Keratinocyte (primary cell): ENCODE measurements at regions not wholly inside any gene's neighbourhood (a gene's known extent, or its start where the extent isn't known, plus 50 kb on each side); places are given as distances from the start of the nearest gene placed in this dataset.

Experiments used
- DNase-seq: peaks from one replicate; pipeline ENCODE4 v3.0.0-alpha.2; 2011; ENCODE audit warnings: low read depth, missing footprints, low spot score
- FAIRE-seq: peaks from 2 replicates; lab custom pipeline; 2011; peaks lifted over from hg19 to GRCh38; lab: Jason Lieb, UNC
- H2AFZ ChIP-seq: 2 replicates; pipeline ENCODE4 v1.6.0; 2012; ENCODE audit warnings: low read length, control low read depth, inconsistent platforms; ENCODE audit not compliant: control insufficient read depth
- H3K27ac ChIP-seq: 2 replicates; pipeline ENCODE4 v1.5.1; 2011; ENCODE audit warnings: low read length; ENCODE audit not compliant: control insufficient read depth, insufficient read depth
- H3K27me3 ChIP-seq: 3 replicates; pipeline ENCODE4 v1.6.0; 2011; ENCODE audit warnings: low read length; ENCODE audit not compliant: control insufficient read depth, insufficient read depth; ENCODE audit errors: extremely low read depth
- H3K36me3 ChIP-seq, 2 experiments: 2 replicates in 1 of 2; 3 replicates in 1 of 2; pipeline ENCODE4 v1.5.1; 2011; ENCODE audit warnings: low read length in 2 of 2, mild to moderate bottlenecking in 1 of 2; ENCODE audit not compliant: control insufficient read depth in 2 of 2, insufficient read depth in 2 of 2; ENCODE audit errors: extremely low read depth in 1 of 2
- H3K4me1 ChIP-seq: 3 replicates; pipeline ENCODE4 v1.5.1; 2011; ENCODE audit warnings: low read length; ENCODE audit not compliant: control insufficient read depth, insufficient read depth; ENCODE audit errors: extremely low read depth
- H3K4me2 ChIP-seq: 3 replicates; pipeline ENCODE4 v1.6.0; 2011; ENCODE audit warnings: low read depth, low read length; ENCODE audit not compliant: control insufficient read depth, insufficient read depth; ENCODE audit errors: extremely low read depth
- H3K4me3 ChIP-seq, 3 experiments: fragments of 200-600 bp in 1 of 3; sonication (generic) in 1 of 3; 2 replicates in 2 of 3; 3 replicates in 1 of 3; pipeline ENCODE4 v1.5.1; 2011 to 2016; ENCODE audit warnings: low read length in 3 of 3, mild to moderate bottlenecking in 3 of 3, control low read depth in 2 of 3, inconsistent platforms in 1 of 3, low read depth in 1 of 3, mixed read lengths in 1 of 3, mixed run types in 1 of 3, moderate library complexity in 1 of 3; ENCODE audit not compliant: control insufficient read depth in 2 of 3, insufficient read depth in 2 of 3; ENCODE audit errors: extremely low read depth in 1 of 3
- H3K79me2 ChIP-seq: 2 replicates; pipeline ENCODE4 v1.6.0; 2012; ENCODE audit warnings: low read length; ENCODE audit not compliant: control insufficient read depth, insufficient read depth
- H3K9ac ChIP-seq: 3 replicates; pipeline ENCODE4 v1.6.0; 2011; ENCODE audit warnings: low read length; ENCODE audit not compliant: control insufficient read depth, insufficient read depth; ENCODE audit errors: extremely low read depth
- H3K9me1 ChIP-seq: 3 replicates; pipeline ENCODE4 v1.6.0; 2011; ENCODE audit warnings: low read length; ENCODE audit not compliant: control insufficient read depth, insufficient read depth; ENCODE audit errors: extremely low read depth
- H3K9me3 ChIP-seq: 2 replicates; pipeline ENCODE4 v1.5.1; 2012; ENCODE audit warnings: low read depth, low read length; ENCODE audit not compliant: control insufficient read depth
- H4K20me1 ChIP-seq: 3 replicates; pipeline ENCODE4 v1.6.0; 2011; ENCODE audit warnings: low read length; ENCODE audit not compliant: control insufficient read depth, insufficient read depth; ENCODE audit errors: extremely low read depth
- CTCF ChIP-seq, 3 experiments: IDR thresholded peaks in 1 of 3; conservative IDR thresholded peaks in 1 of 3; optimal IDR thresholded peaks in 1 of 3; 2 replicates in 2 of 3; 3 replicates in 1 of 3; pipeline versions ENCODE3 to v1.5.1; 2011; ENCODE audit warnings: low read length in 3 of 3, mild to moderate bottlenecking in 3 of 3, moderate library complexity in 2 of 3, control low read depth in 1 of 3, inconsistent platforms in 1 of 3; ENCODE audit not compliant: insufficient read depth in 2 of 3; ENCODE audit errors: extremely low read depth in 1 of 3
- EZH2 ChIP-seq: IDR thresholded peaks from one replicate; pipeline ENCODE4 v1.6.1; 2012; ENCODE audit warnings: inconsistent platforms, mild to moderate bottlenecking, low read length, moderate library complexity
- dilution Hi-C: fragments of 300-500 bp; cut with MboI; formaldehyde crosslinking; loops from one replicate; pipeline ENCODE4 v1.7.0; 2020; ENCODE audit warnings: low sequenced_read_pairs; ENCODE audit not compliant: extremely low pct_ligation_motif_present

DNA sequence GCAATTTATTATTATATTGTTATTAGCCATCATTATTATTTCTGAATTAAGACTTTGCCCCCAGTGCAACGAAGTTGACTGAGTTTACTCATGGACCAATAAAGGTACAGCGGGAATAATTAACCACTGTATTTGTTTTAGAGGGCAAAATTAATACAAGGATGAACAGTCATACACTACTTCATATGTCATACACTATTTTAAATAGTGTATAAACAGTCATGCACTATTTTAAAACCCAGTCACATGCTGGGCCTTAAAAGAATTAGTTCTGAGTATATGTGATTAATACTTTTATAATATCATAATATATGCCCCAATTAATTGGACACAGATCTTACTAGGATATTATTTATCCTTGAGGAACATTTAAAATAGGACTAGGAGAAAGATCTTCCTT lies 125.3 kb upstream of the NANOGP8 start:
- H3K27ac ChIP-seq: no peak overlapping the region
- TF ChIP-seq CTCF (optimal IDR thresholded peaks at IDR 0.05 in 1 of 3, IDR thresholded peaks at IDR 0.05 in 1 of 3, conservative IDR thresholded peaks at IDR 0.05 in 1 of 3; ENCODE audit: extremely low read depth in 1 of 3, insufficient read depth in 2 of 3, low read length in 3 of 3) (no peak), EZH2 (no peak)
- no peak for DNase-seq
- H3K4me2 ChIP-seq: no peak overlapping the region
- H3K36me3 ChIP-seq: no peaks in the 10 kb centered on the region
- H3K4me1 ChIP-seq: no peaks in the 10 kb centered on the region
- dilution Hi-C loops: no loop called here
- H3K9ac ChIP-seq: no peak overlapping the region
- no peak overlapping the region for H2AFZ ChIP-seq
- no peak overlapping the region for H3K4me3 ChIP-seq
- FAIRE-seq: no peak
- H4K20me1 ChIP-seq: no peaks in the 10 kb centered on the region
- H3K79me2 ChIP-seq: no peaks in the 10 kb centered on the region
- no peaks in the 10 kb centered on the region for H3K27me3 ChIP-seq
- no peaks in the 10 kb centered on the region for H3K9me3 ChIP-seq
- no peaks in the 10 kb centered on the region for H3K9me1 ChIP-seq

GRCh38 chr15:35209838-35210237 lies 124.7 kb upstream of the NANOGP8 start:
- Histone ChIP-seq H3K9me3 (no peaks in the 10 kb centered on the region), H3K9me1 (no peaks in the 10 kb centered on the region), H4K20me1 (no peaks in the 10 kb centered on the region), H3K36me3 (no peaks in the 10 kb centered on the region), H3K9ac (no peak overlapping the region), H3K79me2 (no peaks in the 10 kb centered on the region), H3K27me3 (no peaks in the 10 kb centered on the region), H2AFZ (no peak overlapping the region), H3K4me1 (no peaks in the 10 kb centered on the region), H3K27ac (no peak overlapping the region), H3K4me3 (no peak overlapping the region), H3K4me2 (no peak overlapping the region)
- DNase-seq (no peak), FAIRE-seq (no peak)
- dilution Hi-C loops: no loop called here
- no peak for TF ChIP-seq CTCF (optimal IDR thresholded peaks at IDR 0.05 in 1 of 3, IDR thresholded peaks at IDR 0.05 in 1 of 3, conservative IDR thresholded peaks at IDR 0.05 in 1 of 3; ENCODE audit: extremely low read depth in 1 of 3, insufficient read depth in 2 of 3, low read length in 3 of 3)
- no peak for TF ChIP-seq EZH2
